Esophagus muscularis mucosa (tissue), 4 donors: ENCODE measurements at regions not wholly inside any gene's neighbourhood (a gene's known extent, or its start where the extent isn't known, plus 50 kb on each side); places are given as distances from the start of the nearest gene placed in this dataset.
A peak's percentile ranks its signal among the peaks of the same experiment; 100 is the strongest.

Experiments
- DNase-seq: peaks from one replicate; pipeline ENCODE4 v3.0.0-alpha.2; 2017; ENCODE audit errors: extremely low spot score
- H3K27ac ChIP-seq, 4 donors: fragments of 200-600 bp; sonication (generic); replicated peaks in 1 of 4; 1 replicate in 3 of 4; 2 replicates in 1 of 4; pipeline ENCODE4 v1.5.1; 2016 to 2019; ENCODE audit warnings: mild to moderate bottlenecking in 1 of 4
- H3K27me3 ChIP-seq, 4 donors: fragments of 200-600 bp; sonication (generic); one replicate each; pipeline versions ENCODE4 v1.5.1 to v1.6.0; 2016 to 2019
- H3K36me3 ChIP-seq, 4 donors: fragments of 200-600 bp; sonication (generic); one replicate each; pipeline ENCODE4 v1.5.1; 2016 to 2019
- H3K4me1 ChIP-seq, 4 donors: fragments of 200-600 bp; sonication (generic); one replicate each; pipeline ENCODE4 v1.5.1; 2016 to 2019
- H3K4me3 ChIP-seq, 4 donors: fragments of 200-600 bp; sonication (generic); 1 replicate in 2 of 4; 2 replicates in 2 of 4; pipeline ENCODE4 v1.5.1; 2016 to 2019; ENCODE audit warnings: mild to moderate bottlenecking in 4 of 4, moderate library complexity in 1 of 4
- H3K9me3 ChIP-seq, 4 donors: fragments of 200-600 bp; sonication (generic); 1 replicate in 3 of 4; 2 replicates in 1 of 4; pipeline ENCODE4 v1.5.1; 2016 to 2019
- EP300 ChIP-seq: sonication (generic); formaldehyde crosslinking; IDR thresholded peaks from one replicate; pipeline ENCODE4 v1.6.1; 2017; ENCODE audit warnings: antibody characterized with exemption
- POLR2A ChIP-seq: fragments of 450-650 bp; IDR thresholded peaks from one replicate; pipeline ENCODE4 v1.6.1; 2017; ENCODE audit warnings: antibody characterized with exemption, moderate library complexity, mild to moderate bottlenecking, low read depth
- POLR2AphosphoS5 ChIP-seq, 2 donors: sonication (generic); formaldehyde crosslinking; IDR thresholded peaks; one replicate each; pipeline ENCODE4 v1.6.1; 2017; ENCODE audit warnings: antibody characterized with exemption in 2 of 2
- WGBS: methylation state at CpG from one replicate; pipeline ENCODE4 v1.1.5; 2018; 5-methylcytosine and 5-hydroxymethylcytosine counted together
- intact Hi-C: fragments of 100-400 bp; cut with DNase I; formaldehyde crosslinking; loops from one replicate; pipeline ENCODE4 v1.15.1; 2023
- TF ChIP-seq, protein P1 (sequence below), 3 experiments: fragments of 200-600 bp in 2 of 3; fragments of 450-650 bp in 1 of 3; sonication (generic) in 2 of 3; IDR thresholded peaks; one replicate each; pipeline ENCODE4 v1.5.1; 2017 to 2019; ENCODE audit warnings: antibody characterized with exemption in 3 of 3, mild to moderate bottlenecking in 2 of 3, moderate library complexity in 1 of 3

DNA sequence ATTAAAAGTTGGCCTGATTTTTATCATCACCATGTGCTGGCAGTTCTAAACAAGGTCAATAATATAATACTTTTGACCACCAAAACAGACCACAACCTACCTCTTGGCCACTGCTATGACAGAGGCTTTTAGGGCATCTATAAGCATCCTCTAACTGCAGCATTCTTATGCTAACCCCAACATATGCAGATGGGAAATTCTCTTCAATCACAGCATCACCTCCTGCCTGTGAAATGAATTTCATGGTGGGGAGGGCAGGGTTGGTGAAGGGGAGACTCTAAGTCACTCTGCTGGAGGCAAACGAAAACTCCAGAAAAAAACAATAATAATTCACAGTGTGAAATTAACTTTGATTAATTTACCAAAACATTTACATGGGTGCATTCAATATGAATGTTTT, 78.8 kb upstream of the FAR2 start:
- WGBS, result 0% methylated on average over 1 of the region's 1 CpG

DNA sequence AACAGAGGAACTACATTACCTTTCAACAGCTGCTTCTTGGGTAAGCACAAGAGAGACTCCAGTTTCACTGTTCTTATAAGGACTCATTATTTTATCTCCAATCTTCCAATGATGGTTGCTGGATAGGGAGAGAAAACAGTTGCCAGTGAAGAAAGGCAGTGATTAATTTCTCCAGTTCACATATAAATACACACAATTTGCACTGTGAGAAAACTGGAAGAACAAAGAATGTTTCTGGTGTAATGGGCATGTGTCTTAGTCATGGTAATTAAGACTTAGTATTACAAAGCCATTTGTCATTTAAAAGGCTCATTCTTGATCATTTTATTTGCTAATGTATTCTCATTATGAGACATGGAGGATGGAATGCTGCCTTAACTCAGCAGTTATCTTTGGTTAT, 78.0 kb upstream of the FAR2 start:
- H3K36me3 ChIP-seq, result no peaks in the 10 kb centered on the region
- no peaks in the 10 kb centered on the region for H3K9me3 ChIP-seq
- H3K27ac ChIP-seq, result no peak overlapping the region
- intact Hi-C loops, result loop anchor here (5.0 to 10.0 kb wide), 2 partner anchors 246 to 1734 kb away; no protein-coding TSS in a partner anchor
- no peaks in the 10 kb centered on the region for H3K27me3 ChIP-seq
- no peak overlapping the region for H3K4me3 ChIP-seq
- no peaks in the 10 kb centered on the region for H3K4me1 ChIP-seq
- no peak for DNase-seq
- TF ChIP-seq POLR2A (no peak), POLR2AphosphoS5 (IDR thresholded peaks at IDR 0.05) (no peak), EP300 (no peak)
- TF ChIP-seq, protein P1, sequence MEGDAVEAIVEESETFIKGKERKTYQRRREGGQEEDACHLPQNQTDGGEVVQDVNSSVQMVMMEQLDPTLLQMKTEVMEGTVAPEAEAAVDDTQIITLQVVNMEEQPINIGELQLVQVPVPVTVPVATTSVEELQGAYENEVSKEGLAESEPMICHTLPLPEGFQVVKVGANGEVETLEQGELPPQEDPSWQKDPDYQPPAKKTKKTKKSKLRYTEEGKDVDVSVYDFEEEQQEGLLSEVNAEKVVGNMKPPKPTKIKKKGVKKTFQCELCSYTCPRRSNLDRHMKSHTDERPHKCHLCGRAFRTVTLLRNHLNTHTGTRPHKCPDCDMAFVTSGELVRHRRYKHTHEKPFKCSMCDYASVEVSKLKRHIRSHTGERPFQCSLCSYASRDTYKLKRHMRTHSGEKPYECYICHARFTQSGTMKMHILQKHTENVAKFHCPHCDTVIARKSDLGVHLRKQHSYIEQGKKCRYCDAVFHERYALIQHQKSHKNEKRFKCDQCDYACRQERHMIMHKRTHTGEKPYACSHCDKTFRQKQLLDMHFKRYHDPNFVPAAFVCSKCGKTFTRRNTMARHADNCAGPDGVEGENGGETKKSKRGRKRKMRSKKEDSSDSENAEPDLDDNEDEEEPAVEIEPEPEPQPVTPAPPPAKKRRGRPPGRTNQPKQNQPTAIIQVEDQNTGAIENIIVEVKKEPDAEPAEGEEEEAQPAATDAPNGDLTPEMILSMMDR (IDR thresholded peaks at IDR 0.05), result no peak

More for the DNA sequence above, 78.8 kb upstream of the FAR2 start:
- no peak for TF ChIP-seq POLR2A
- TF ChIP-seq EP300, result no peak
- no peak for TF ChIP-seq POLR2AphosphoS5 (IDR thresholded peaks at IDR 0.05)
- TF ChIP-seq, protein P1 (IDR thresholded peaks at IDR 0.05), result no peak
- intact Hi-C loops, result loop anchor here (5.0 to 10.0 kb wide), 2 partner anchors 247 to 1734 kb away; no protein-coding TSS in a partner anchor
- no peaks in the 10 kb centered on the region for H3K9me3 ChIP-seq
- no peak for DNase-seq
- no peaks in the 10 kb centered on the region for H3K27me3 ChIP-seq
- no peak overlapping the region for H3K4me3 ChIP-seq
- H3K4me1 ChIP-seq, result no peaks in the 10 kb centered on the region
- no peaks in the 10 kb centered on the region for H3K36me3 ChIP-seq
- H3K27ac ChIP-seq, result no peak overlapping the region

DNA sequence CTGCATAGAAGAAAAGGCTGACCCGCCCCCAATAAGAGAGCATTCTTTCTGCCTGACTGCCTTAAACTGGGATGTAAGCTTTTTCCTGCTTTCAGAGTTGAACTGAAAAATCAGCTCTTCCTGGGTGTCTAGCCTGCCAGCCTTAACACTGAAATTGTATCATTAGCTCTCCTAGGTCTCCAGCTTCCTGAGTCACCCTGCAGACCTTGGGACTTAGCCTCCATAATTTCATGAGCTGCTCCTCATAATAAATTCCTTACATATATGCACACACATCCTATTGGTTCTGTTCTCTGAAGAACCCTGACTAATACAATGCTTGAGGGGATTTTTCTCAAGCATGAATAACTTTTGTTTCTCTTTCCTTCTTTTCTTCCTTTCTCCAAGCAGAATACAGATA, 76.4 kb upstream of the FAR2 start:
- 93% methylated on average over 1 of the region's 1 CpG for WGBS

DNA sequence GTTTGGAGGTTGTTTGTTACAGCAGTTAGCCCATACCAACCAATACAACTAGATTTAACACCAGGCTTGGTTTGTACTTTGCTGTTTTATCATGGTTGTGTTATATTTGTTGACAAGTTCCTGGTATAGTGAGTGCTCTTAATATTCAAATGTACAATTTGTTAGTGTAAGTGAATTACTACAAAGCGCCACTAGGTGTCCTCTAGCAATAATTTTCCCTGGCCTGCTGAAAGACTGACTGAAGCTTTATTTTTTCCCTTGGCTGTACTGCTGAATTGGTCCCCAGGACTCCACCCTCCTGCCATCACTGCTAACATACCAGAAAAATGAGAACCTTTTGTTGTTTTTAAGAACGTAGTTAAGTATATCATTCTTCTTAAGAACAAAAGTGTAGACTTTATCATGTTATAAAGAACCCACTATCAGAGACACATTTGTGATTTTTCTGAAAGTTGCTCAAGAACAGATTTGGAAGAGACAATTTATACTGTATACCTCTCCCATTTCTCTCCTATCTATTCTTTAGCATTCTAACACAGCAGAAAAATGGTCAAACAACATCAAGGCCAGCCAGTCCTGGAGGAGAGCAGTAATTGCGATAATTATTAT, 75.3 kb upstream of the FAR2 start:
- no peaks in the 10 kb centered on the region for H3K36me3 ChIP-seq
- no peak overlapping the region for H3K27ac ChIP-seq
- intact Hi-C loops, result loop anchor here (5.0 to 10.0 kb wide), 2 partner anchors 244 to 1731 kb away; no protein-coding TSS in a partner anchor
- no peak for DNase-seq
- no peak for TF ChIP-seq POLR2A
- no peak for TF ChIP-seq EP300
- TF ChIP-seq, protein P1 (IDR thresholded peaks at IDR 0.05), result peak; percentile 68 to 76 (median 69)
- no peaks in the 10 kb centered on the region for H3K27me3 ChIP-seq
- 34% methylated on average over 3 of the region's 3 CpGs for WGBS
- H3K9me3 ChIP-seq, result no peaks in the 10 kb centered on the region
- no peaks in the 10 kb centered on the region for H3K4me1 ChIP-seq
- H3K4me3 ChIP-seq, result no peak overlapping the region

More for the DNA sequence above, 76.4 kb upstream of the FAR2 start:
- H3K9me3 ChIP-seq, result no peaks in the 10 kb centered on the region
- intact Hi-C loops, result loop anchor here (5.0 to 10.0 kb wide), 2 partner anchors 245 to 1732 kb away; no protein-coding TSS in a partner anchor
- TF ChIP-seq POLR2AphosphoS5 (IDR thresholded peaks at IDR 0.05), result no peak
- TF ChIP-seq POLR2A, result no peak
- TF ChIP-seq, protein P1 (IDR thresholded peaks at IDR 0.05), result no peak
- no peak for TF ChIP-seq EP300
- H3K4me3 ChIP-seq, result no peak overlapping the region
- no peaks in the 10 kb centered on the region for H3K4me1 ChIP-seq
- no peaks in the 10 kb centered on the region for H3K27me3 ChIP-seq
- H3K36me3 ChIP-seq, result no peaks in the 10 kb centered on the region
- no peak overlapping the region for H3K27ac ChIP-seq
- DNase-seq, result no peak

DNA sequence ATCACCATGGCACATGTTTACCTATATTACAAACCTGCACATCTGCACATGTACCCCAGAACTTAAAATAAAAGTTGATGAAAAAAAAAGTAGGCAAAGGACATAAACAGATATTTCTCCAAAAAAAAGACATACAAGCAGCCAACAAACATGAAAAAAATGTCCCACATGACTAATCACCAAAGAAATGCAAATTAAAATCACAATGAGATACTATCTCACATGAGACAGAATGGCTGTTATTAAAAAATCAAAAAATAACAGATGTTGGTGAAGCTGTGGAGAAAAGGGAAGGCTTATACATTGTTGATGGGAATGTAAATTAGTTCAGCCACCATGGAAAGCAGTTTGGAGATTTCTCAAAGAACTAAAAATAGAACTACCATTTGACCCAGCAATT, 68.0 kb upstream of the FAR2 start:
- Histone ChIP-seq H3K9me3 (no peaks in the 10 kb centered on the region), H3K4me3 (no peak overlapping the region), H3K27ac (no peak overlapping the region), H3K4me1 (peaks cover 0 to 4% (median 0%) of the 10 kb centered on the region in 4 donors), H3K27me3 (no peaks in the 10 kb centered on the region), H3K36me3 (no peaks in the 10 kb centered on the region)
- no peak for DNase-seq
- intact Hi-C loops, result no loop called here
- TF ChIP-seq POLR2AphosphoS5 (IDR thresholded peaks at IDR 0.05), result no peak
